ENCODE measurements at regions not wholly inside any gene's neighbourhood (a gene's known extent, or its start where the extent isn't known, plus 50 kb on each side); places are given as distances from the start of the nearest gene placed in this dataset.

- H3K27ac ChIP-seq (ENCODE audit: low read depth in 2 of 2, low read length in 2 of 2): no peak overlapping the region
- FAIRE-seq (no peak), DNase-seq (no peak)
- no peak overlapping the region for H3K4me3 ChIP-seq (ENCODE audit: low read length in 3 of 3)
- H3K27me3 ChIP-seq (ENCODE audit: control insufficient read depth, insufficient read depth, low read length): no peaks in the 10 kb centered on the region
- no peaks in the 10 kb centered on the region for H3K36me3 ChIP-seq (ENCODE audit: control insufficient read depth in 2 of 3, insufficient read depth in 3 of 3, low read length in 3 of 3)
- TF ChIP-seq, protein P1, sequence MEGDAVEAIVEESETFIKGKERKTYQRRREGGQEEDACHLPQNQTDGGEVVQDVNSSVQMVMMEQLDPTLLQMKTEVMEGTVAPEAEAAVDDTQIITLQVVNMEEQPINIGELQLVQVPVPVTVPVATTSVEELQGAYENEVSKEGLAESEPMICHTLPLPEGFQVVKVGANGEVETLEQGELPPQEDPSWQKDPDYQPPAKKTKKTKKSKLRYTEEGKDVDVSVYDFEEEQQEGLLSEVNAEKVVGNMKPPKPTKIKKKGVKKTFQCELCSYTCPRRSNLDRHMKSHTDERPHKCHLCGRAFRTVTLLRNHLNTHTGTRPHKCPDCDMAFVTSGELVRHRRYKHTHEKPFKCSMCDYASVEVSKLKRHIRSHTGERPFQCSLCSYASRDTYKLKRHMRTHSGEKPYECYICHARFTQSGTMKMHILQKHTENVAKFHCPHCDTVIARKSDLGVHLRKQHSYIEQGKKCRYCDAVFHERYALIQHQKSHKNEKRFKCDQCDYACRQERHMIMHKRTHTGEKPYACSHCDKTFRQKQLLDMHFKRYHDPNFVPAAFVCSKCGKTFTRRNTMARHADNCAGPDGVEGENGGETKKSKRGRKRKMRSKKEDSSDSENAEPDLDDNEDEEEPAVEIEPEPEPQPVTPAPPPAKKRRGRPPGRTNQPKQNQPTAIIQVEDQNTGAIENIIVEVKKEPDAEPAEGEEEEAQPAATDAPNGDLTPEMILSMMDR (IDR thresholded peaks at IDR 0.05; ENCODE audit: borderline replicate concordance, extremely low read depth, insufficient read depth): no peak
- no peaks in the 10 kb centered on the region for H3K4me1 ChIP-seq (ENCODE audit: control insufficient read depth in 2 of 3, insufficient read depth in 2 of 3, low read depth in 1 of 3, low read length in 3 of 3)
- no peaks in the 10 kb centered on the region for H3K9me3 ChIP-seq (ENCODE audit: control insufficient read depth in 2 of 3, insufficient read depth in 1 of 3, low read length in 3 of 3)
- intact Hi-C loops (cut with DNase I): no loop called here
- no peak overlapping the region for H3K9ac ChIP-seq (ENCODE audit: low read length in 3 of 3)
Observed at GRCh38 chr6:121688974-121689373, 253.5 kb downstream of the GJA1 start.

GRCh38 chr6:121691126-121691551, 255.7 kb downstream of the GJA1 start:
- no peak for FAIRE-seq
- no peak overlapping the region for H3K9ac ChIP-seq (ENCODE audit: low read length in 3 of 3)

DNA sequence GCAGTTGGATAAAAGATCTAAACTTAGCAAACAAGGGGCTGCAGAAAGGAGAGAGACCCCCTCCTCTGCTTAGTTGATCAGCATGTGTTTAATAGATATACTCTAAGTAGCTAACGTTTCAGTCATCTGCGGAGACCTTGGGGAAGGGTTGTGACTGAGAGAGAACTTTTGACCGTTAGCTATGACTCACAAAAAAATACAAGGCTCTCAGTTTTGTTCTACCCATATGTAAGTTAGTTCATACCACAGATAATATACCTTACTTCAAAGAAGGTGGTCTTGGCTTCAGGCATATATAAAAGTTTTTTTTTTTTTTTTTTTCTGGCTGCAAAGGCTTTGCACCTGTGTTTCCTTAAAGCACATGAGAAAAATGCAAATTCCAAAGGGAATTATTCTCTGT, 258.9 kb downstream of the GJA1 start:
- no peaks in the 10 kb centered on the region for H3K4me1 ChIP-seq (ENCODE audit: control insufficient read depth in 2 of 3, insufficient read depth in 2 of 3, low read depth in 1 of 3, low read length in 3 of 3)
- intact Hi-C loops (cut with DNase I): no loop called here
- H3K27ac ChIP-seq (ENCODE audit: low read depth in 2 of 2, low read length in 2 of 2): no peak overlapping the region
- no peaks in the 10 kb centered on the region for H3K9me3 ChIP-seq (ENCODE audit: control insufficient read depth in 2 of 3, insufficient read depth in 1 of 3, low read length in 3 of 3)
- no peaks in the 10 kb centered on the region for H3K36me3 ChIP-seq (ENCODE audit: control insufficient read depth in 2 of 3, insufficient read depth in 3 of 3, low read length in 3 of 3)
- H3K27me3 ChIP-seq (ENCODE audit: control insufficient read depth, insufficient read depth, low read length): no peaks in the 10 kb centered on the region
- H3K4me3 ChIP-seq (ENCODE audit: low read length in 3 of 3): no peak overlapping the region
- FAIRE-seq: no peak
- no peak for DNase-seq
- no peak overlapping the region for H3K9ac ChIP-seq (ENCODE audit: low read length in 3 of 3)
- TF ChIP-seq, protein P1 (IDR thresholded peaks at IDR 0.05; ENCODE audit: borderline replicate concordance, extremely low read depth, insufficient read depth): no peak

More at GRCh38 chr6:121691126-121691551, 255.7 kb downstream of the GJA1 start:
- Histone ChIP-seq H3K27ac (ENCODE audit: low read depth in 2 of 2, low read length in 2 of 2) (no peak overlapping the region), H3K36me3 (ENCODE audit: control insufficient read depth in 2 of 3, insufficient read depth in 3 of 3, low read length in 3 of 3) (no peaks in the 10 kb centered on the region), H3K9me3 (ENCODE audit: control insufficient read depth in 2 of 3, insufficient read depth in 1 of 3, low read length in 3 of 3) (no peaks in the 10 kb centered on the region), H3K4me1 (ENCODE audit: control insufficient read depth in 2 of 3, insufficient read depth in 2 of 3, low read depth in 1 of 3, low read length in 3 of 3) (no peaks in the 10 kb centered on the region), H3K4me3 (ENCODE audit: low read length in 3 of 3) (no peak overlapping the region), H3K27me3 (ENCODE audit: control insufficient read depth, insufficient read depth, low read length) (no peaks in the 10 kb centered on the region)
- DNase-seq: no peak
- intact Hi-C loops (cut with DNase I): no loop called here
- TF ChIP-seq, protein P1 (IDR thresholded peaks at IDR 0.05; ENCODE audit: borderline replicate concordance, extremely low read depth, insufficient read depth): no peak

DNA sequence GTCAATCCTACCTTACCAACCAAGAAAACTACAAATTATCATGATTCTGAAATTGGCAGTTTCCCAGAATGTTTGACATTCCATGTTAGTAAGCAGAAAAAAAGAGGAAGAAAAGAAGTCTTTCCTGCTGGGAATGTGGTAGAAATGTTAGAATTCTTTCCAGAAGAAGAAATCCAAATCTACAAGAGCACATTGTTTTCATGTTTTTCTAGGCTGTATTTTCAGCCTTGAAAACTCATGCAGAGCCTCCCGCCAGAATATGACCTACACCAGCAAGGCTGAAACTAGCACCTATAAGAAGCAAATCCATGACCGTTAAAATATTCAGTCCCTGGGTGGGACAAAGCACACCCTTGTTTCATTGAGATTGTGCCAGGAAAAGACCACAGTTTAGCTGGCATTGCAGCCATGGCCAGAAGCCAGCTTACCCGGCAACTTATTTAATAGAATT, 259.4 kb downstream of the GJA1 start:
- Histone ChIP-seq H3K4me3 (ENCODE audit: low read length in 3 of 3) (no peak overlapping the region), H3K27me3 (ENCODE audit: control insufficient read depth, insufficient read depth, low read length) (no peaks in the 10 kb centered on the region), H3K36me3 (ENCODE audit: control insufficient read depth in 2 of 3, insufficient read depth in 3 of 3, low read length in 3 of 3) (no peaks in the 10 kb centered on the region), H3K9ac (ENCODE audit: low read length in 3 of 3) (no peak overlapping the region), H3K9me3 (ENCODE audit: control insufficient read depth in 2 of 3, insufficient read depth in 1 of 3, low read length in 3 of 3) (no peaks in the 10 kb centered on the region), H3K27ac (ENCODE audit: low read depth in 2 of 2, low read length in 2 of 2) (no peak overlapping the region), H3K4me1 (ENCODE audit: control insufficient read depth in 2 of 3, insufficient read depth in 2 of 3, low read depth in 1 of 3, low read length in 3 of 3) (no peaks in the 10 kb centered on the region)
- FAIRE-seq: no peak
- TF ChIP-seq, protein P1 (IDR thresholded peaks at IDR 0.05; ENCODE audit: borderline replicate concordance, extremely low read depth, insufficient read depth): no peak
- DNase-seq: no peak
- intact Hi-C loops (cut with DNase I): no loop called here
